Stimulated activated CD4-positive, alpha-beta T cell treated with anti-CD3 and anti-CD28 coated beads, TNF-alpha, amount 100 ng/mL, for 24 hours (primary cell): ENCODE measurements at regions not wholly inside any gene's neighbourhood (a gene's known extent, or its start where the extent isn't known, plus 50 kb on each side); places are given as distances from the start of the nearest gene placed in this dataset.

ENCODE experiments used
- DNase-seq, 3 experiments: peaks; one replicate each; pipeline ENCODE4 v3.0.0-alpha.2; 2020; ENCODE audit warnings: low read depth in 3 of 3

DNA sequence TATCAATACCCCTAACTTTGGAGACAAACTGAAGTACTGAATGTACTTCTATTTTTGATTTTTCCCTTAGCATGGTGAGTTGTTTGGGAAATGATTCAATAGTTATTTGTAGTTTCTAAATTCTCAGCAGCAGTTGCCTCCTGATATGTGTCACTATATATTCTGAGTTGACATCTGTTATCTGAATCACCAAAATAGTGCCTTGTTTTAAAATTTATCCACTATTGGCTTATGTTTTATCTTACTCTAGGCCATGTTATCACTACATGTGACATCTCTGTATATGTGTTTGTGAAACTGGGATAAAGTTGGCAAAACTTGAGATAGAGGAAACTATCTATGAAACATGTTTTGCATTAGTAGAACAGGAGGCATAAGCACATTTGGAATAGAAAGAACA lies 317.6 kb downstream of the TLE4 start:
- no peak for DNase-seq

- DNase-seq, result no peak
Measured at GRCh38 chr9:79885093-79885857, 313.5 kb downstream of the TLE4 start.

DNA sequence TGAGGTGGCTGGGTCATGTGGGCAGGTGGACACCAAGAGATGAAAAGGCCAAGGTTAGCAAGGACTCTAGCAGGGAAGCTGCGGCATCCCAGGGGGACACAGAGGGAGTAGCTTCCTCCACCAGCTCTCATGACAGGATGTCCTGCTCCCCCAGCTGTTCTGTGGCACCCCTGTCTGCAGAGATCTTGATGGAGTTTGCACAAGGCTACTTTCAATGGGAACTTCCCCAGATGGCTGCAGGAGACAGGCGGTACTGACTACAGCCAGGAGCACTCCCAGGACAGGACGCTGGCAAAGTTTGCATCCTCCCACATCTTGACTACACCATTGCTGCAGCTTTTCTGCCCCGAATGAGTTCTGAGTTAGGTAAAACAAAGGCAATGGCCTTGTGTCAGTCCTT lies 312.8 kb downstream of the TLE4 start:
- DNase-seq, result no peak

DNA sequence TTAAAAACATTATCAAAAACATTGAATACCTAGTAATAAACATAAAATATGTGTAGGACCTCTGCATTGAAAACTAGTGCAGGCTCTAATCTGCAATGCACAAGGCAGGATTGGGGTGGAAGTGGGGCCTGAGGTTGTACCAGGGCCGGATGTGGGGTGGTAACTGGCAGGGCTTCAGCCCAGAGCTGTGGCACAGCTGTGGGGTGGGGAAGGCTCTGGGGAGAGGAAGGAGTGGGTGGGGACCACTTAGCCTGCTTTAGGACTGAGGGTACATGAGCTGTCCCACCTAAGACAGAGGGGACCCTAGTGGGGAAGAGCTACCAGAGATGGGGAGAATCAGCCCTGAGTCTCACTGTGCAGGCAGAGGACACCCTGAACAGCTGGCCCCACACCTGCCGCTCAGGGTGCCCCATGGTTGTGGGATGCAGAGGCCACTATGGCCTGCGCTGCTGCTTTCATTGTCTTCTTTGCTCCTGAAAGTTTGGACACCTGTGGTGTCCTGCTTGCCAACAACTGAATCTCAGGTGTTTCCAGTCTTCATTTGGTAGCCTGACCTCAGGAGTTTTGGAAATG lies 311.4 kb downstream of the TLE4 start:
- peak in 1 of 3 experiments; percentile 20 for DNase-seq

- no peak for DNase-seq
Measured at GRCh38 chr9:79880626-79881025, 308.9 kb downstream of the TLE4 start.

DNA sequence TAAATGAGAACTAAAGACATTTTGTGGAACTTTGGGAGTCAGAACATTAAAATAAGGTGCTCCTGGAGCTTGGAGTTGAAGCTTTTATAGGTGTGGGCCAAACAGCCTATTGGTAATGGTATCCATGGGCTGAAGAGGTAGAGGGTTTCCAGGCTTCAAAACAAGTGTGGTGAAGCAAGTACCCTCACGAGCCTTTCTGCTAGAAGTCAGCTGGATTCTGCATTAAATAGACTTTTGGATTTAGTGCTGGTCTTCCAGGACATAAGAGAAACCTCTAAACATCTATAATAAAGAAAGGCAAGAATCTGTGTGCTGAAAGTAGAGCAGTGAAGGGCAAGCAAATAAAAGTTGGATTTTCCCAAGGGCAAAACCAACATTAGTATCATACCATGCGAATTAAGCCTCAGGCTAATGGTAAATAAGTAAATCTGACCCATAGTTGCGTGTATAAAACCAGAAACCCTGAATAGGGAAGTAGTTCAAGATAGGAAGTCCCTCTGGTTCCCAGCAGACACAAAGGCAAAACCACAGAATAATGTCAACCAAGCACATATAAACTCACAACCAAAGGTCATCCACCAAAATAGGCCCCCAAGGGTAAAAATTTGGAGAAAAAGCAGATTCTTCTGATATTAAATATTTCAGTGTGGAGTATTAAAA lies 306.3 kb downstream of the TLE4 start:
- DNase-seq, result no peak

DNA sequence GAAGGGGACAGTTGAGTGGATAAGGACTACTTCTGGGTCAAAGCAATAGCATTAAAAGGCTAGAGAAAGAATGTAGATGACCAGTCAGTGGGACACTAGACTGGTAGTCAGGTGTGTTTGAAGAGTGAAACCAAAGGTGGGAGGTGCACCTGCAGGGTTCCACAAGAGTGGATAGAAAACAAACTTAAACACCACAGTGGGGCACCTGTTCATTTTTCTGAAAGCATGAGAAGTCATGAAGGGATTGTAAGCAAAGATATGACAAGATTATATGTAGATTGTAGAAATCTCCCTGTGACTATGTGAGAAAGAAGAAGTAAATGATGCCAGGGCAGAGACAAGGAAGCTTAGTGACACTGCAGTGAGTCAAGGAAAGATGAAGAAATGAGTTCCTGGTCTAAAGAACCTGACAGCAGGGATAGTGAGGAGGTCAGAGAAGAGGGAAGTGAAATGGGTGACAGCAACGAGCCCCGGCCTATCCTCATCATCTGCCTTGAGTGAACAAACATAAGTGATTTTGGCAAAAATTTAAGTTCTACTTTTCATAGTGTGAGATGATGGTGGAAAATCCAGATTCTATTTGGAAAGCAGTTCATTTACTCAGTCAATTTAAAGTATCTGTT lies 296.9 kb downstream of the TLE4 start:
- DNase-seq, result no peak

DNA sequence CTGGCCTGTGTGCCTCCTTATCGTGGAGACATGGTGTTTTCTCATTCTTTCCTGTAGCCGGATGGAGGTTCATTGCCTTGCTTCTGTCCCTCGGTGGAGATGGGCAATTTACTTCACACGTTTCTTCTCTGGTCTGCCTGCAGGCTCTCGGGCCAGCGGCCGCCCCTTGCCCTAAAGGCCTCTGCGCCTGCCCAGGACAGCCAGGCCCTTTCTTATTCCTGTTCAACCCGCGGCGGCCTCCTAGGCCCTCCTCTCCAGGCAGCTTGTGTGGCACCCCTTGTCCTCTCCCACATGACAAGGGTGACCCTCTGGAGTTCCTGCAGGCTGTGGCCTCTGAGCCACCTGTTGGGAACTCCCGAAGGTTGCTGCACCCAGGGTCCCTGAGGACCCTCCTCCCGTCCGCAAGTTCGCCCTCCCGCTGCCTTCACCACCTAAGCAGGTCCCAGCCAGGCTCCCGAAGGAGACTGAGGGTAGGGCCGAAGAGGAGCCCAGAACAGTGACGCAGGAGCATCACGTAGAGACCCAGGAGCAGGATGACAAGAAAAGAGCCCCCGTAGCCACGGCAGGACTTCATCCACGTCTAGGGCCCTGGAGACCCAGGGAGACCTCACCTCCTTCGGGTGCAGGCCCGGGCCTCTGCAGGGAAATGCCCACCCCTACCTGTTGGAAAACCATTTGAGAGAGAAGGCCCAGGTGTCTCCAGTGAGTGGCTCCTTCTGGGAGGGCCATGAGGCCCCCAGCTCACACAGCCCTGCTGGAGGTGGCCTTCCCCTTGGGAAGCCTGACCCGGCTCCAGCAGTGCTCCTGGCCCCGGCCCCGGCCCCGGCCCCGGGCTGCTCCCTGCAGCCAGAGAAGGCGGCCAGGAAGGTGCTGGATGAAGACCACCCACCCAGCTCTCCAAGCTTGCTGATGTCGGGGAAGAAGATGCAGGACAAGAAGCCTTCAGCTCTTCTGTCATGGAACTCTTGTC lies 291.4 kb downstream of the TLE4 start:
- DNase-seq, result no peak

GRCh38 chr9:79858508-79858907 lies 286.7 kb downstream of the TLE4 start:
- no peak for DNase-seq

- DNase-seq, result no peak
Measured at GRCh38 chr9:79857188-79857587, 285.4 kb downstream of the TLE4 start.

DNA sequence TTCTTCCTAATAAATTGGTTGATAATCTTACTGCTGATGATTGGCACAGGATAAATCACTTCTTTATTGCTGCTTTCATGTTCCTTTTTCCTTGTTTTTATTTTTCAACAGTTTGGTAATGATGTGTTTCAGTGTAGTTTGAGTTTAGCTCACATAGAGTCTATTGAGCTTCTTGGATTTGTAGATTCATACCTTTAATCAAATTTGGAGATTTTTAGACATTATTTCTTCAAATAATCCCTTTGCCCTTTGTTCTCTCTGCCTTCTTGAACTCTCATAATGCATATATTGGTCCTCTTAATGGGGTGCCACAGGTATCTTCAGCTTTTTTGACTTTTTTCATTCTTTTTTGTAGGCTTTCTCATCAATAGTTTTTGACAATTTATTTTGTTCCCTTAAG lies 275.3 kb downstream of the TLE4 start:
- DNase-seq, result no peak

DNA sequence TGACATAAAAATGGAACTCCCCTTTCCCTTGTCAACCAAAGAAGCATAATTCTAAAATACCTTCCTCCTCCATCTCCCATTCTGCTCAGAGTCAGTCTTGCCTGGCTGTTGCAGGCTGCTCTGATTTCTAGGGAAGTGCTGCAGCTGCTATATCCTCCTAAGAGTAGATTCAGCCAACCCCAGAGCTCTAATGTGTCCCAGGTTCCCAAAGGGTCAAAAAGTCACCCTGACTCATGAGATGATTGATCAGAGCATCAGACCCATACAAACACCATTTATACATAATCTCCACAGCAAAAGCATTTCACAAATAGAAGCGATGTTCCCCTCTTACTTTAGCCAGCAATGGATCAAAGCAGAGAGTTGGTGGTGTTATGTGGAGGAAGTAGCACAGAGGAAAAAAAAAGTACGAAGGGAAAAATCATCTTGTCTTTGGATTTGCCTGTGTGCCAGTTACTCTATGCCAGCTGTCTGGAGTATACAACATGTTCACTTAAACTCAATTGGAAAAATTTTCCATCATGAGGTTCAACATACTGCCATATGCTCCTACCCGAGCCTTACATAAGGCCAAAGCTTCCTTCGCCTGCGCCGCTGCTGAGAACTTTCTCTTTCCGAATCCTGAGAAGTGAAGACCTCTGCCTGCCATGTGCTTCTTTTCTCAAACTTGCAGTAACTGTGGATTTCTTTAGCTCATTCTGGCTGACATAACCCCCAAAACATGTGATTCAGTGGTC lies 258.0 kb downstream of the TLE4 start:
- no peak for DNase-seq

DNA sequence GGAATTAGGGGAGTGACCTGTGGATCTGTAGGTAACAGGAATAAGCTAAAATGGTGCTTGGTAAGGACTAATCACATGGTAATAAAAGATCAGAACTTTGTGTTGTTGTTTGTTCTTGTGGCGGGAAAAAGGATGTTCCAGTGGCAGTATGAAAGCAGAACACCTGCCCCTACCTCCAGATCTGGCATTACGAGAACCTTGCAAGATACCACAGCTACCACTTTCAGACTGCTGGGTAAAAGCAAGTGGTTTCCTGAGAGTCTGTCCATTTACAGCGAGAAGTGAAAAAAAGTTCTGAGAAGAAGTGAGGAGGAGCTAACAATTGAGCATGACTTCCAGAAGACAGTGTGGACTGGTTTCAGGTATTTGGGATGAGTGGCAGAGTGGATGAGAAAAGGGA lies 252.5 kb downstream of the TLE4 start:
- DNase-seq, result no peak

DNA sequence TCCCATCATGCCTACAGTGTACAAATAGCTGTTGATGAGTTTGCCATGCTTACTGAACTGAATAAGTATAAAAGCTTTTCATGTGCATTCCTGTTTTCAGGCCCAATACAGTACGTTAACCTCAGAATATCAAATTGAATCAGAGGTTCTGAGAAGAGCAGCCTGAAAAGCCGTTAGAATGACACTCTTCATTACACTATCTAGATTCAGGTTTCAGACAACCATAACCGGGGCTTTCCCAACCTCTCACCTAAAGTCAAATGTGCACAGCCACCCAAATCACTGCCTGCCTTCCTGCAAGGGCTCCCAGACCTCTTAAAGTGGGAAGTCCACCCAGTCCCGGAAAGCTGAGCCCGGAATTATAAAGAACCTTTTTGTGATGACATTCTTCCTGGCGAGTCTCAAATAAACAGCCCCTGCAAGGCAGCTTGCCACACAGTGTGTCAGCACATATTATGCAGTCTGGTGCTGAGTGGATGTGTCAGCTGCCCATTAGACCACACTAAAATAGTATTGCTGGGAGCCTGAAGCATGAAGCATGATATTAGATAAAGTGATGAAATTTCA lies 245.8 kb downstream of the TLE4 start:
- no peak for DNase-seq

DNA sequence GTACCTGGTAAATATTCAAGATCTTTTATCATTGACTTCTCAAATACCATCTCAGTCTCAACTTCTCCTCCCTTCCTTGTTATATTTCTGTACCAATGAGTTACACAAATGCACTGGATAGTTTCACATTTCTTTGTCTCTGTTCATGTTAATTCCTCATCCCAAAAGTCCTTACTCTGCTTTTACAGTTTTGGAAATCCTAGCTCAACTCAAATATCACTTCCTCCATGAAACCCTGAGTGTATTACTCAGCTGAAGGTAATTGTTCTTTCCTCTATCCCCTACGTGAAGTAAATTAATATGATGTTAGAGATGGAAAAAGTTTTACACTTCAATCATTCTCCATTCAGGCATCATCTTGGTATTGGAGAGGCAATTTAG lies 241.5 kb downstream of the TLE4 start:
- DNase-seq, result no peak

DNA sequence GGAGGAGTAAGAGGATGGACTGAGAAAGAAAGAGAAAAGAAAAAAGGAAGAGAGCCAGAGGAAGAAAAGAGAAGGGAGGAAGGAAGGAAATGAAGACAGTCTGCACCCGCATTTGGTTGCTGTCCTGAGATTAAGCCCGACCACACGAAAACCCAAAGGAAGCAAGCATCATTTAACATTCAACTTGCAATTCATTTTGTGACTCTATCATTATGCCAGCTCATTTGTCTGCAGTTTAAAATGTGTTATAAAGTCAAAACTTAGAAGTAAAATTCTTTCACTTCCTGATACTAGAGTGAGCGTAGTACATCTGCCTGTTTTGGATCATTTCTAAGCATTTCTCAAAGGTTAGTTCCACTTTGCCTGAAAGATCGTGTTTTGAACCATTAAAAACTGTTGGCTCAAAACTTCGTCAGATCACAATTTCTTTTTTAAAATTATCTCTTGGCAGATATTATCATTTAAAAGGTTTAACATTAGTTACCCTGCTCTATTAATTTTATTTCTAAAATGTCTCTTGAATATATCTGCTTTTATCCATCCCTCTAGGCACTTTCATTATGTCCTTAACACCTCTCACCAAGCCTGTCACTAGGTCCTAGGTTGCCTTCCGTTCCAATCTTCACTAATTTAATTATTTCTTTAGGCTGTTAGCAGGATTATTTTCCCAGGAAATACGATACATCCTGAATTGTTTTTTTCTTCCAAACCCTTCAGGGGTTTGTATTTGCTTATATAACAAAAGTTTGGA lies 240.9 kb downstream of the TLE4 start:
- DNase-seq, result no peak

GRCh38 chr9:79812099-79812498 lies 240.3 kb downstream of the TLE4 start:
- no peak for DNase-seq

DNA sequence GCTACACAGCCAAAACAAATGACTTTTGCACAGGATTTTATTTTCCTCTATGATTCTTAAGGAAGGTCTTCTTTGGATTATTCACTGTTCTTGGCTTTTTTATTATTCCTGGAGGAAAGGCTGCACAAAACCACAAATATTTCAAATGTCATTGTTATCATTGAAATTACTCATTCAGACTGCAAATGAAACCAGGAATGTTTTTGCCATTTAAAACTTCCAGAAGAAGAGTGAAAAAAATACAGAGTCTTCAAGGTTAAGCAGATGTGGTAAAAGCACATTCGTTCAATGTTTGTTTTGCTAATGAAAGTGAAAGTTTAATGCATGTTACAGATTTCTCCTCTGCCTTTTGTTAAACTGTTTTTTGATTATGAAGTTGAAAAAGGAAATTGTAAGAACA lies 238.2 kb downstream of the TLE4 start:
- DNase-seq, result no peak

DNA sequence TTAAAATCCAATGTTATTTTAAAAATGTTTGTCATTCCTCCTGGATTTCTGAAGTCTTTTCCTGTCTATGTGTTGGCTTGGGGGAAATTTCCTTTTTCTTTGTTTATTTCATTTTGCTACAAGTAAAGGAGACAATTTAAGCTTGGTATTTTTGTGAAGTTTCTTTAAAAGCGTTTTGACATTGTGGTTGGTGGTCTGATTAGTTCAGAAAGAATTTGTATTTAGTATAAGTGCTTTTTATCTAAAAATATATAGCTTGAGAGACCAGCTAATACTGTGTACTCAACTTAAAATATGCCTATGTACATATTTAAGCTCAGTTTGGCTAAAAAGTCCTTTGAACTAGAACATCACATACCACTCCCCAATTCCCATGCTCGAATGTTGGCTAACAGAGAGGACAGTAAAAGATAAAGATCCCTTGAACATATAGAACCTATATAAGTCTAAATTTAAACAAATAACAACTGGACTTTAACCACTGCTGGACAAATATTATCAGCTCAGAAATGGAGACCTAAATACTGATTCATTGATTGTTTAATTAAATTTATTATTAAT lies 237.6 kb downstream of the TLE4 start:
- no peak for DNase-seq

GRCh38 chr9:79807971-79808370 lies 236.2 kb downstream of the TLE4 start:
- DNase-seq, result no peak
